ENCODE measurements at regions not wholly inside any gene's neighbourhood (a gene's known extent, or its start where the extent isn't known, plus 50 kb on each side); places are given as distances from the start of the nearest gene placed in this dataset.
"Not testable (repeated sequence)": the region's sequence is repeated elsewhere in the genome, so short reads cannot be mapped to it uniquely, and the experiment has no call there.

DNA sequence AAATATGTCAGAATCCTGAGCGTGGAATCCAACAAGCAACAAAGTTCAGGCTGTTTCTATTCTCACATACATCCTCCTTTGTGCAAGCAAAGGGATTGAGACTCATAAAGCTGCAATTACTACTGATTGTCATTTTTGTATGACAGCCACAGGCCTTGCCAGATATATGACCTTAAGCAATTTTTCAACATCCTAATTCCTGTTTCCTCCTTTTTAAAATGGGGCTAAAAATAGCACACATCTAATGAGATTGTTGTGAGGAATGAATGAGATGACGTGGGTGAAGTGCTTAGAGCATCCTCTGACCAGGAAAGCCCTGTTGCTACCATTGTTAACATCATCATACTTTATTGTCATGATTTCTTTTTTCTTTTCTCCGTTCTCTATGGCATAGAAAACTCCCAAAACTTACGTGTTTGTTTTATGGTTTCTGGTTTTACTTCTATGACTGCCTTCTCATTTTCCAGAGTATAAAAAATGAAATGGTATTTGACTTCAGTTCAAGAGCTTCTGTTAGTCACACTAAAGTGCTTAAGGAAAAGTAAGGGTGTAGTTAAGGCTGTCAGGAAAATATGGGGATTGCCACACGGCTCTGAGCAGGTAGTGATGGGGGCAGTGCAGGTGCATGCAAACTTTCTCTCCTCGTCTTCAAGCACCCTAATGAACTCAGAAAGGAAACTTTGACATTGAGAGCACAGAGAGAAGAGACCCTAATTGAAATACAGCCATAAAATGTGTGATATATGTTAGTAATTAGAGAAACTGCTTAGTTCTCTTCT lies 590.6 kb upstream of the NETO1 start:
- no peak for DNase-seq (ENCODE audit: low read depth, low spot score)

DNA sequence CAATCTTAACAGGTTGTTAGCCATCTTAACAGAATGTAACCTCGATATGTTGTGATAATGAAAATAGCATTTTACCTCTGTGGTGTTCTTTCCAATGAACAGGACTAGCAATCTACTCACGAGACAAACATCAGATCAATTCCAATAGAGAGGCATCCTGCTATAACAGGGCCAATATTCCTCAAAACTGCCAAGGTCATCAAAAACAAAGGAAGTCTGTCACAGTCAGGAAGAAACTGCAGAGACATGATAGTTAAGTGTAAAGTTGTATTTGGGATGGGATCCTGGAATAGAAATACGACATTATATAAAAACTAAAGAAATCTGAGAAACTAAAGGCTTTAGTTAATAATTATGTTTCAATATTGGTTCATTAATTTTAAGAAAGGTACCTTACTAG lies 588.9 kb upstream of the NETO1 start:
- DNase-seq (ENCODE audit: low read depth, low spot score), result no peak

DNA sequence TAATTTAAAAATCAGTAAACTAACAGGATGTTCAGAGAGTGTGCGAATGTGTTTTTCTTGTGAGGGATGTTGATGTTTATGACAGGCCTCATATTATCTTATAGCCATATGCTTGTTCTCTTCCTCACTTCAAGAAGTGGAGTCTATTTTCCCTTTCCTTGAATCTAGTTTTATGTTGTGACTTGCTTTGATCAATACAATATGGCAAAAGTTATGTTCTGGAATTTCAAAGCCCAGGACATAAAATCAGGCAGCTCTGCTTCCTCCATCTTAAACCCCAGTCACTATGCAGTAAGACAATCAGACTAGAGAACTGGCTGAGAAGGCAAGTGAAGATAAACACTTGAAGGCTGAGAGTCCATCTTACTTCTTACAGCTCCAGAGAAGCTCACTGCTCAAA lies 585.1 kb upstream of the NETO1 start:
- no peak for DNase-seq (ENCODE audit: low read depth, low spot score)

DNA sequence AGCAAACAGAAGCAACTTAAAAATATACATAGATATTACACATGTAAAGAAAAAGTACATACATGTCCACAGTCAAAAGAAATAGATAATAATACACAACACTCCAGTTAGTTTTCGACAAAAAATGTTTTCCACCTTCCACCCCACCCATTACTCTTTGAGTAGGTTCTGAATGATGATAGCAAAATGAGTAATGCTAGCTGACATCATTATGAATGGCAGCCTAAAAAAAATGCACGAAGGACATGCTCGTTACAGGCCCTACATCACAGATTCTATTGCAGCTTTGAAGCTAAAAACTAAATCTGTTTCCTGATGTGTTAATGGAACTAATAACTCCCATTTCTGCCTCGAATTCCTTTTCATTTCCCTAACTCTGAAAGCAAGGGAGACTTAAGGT lies 578.7 kb upstream of the NETO1 start:
- no peak for DNase-seq (ENCODE audit: low read depth, low spot score)

DNA sequence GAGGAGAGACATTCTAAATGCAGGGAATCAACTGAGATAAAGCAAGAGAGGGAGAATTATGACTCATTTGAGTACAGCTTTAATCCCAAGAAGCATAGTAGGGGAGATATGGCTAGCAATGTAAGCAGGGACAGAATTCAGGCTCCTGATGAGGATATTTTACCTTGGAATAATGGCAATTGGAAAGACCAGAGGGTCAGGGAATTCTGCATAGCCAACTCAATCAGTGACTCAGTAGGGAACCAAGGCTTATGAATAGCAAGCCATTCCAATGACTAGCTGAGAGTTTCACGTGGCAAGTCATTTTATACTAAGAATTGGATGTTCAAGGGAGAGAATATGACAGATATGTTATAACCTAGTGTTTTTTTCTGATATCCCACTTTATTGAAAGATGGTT lies 563.8 kb upstream of the NETO1 start:
- DNase-seq (ENCODE audit: low read depth, low spot score), result no peak

DNA sequence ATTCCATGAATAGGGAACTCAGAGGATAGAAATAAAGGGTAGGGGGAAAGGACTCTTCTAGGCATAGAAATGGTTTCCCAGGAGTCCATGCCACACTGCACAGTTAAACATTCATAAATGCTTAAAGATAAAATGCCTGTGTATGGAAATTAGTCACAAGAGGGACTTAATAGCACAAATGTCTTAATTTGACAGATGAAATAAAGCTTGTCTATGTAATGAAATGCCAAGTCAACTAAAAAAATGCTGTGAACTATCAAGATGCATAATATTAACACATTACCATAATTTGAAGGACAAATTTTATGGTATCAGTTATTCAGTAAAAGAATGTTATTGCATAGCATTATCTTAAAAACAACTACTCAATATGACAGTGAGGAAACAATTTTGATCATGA lies 553.2 kb upstream of the NETO1 start:
- no peak for DNase-seq (ENCODE audit: low read depth, low spot score)

DNA sequence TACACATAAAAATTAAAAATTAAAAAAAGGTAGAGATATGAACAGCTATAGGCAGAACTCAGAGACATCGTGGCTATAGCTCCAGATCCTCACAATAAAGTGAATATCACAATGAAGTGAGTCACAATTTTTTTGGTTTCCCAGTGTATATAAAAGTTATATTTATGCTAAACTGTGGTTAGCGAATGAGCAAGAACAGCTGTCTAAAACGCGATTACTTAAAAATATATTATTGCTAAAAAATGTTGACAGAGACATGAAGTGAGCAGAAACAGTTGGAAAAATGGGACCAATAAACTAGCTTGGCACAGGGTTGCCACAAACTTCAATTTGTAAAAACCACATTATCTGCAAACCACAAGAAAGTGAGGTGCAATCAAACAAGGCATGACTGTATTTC lies 551.7 kb upstream of the NETO1 start:
- no peak for DNase-seq (ENCODE audit: low read depth, low spot score)

DNA sequence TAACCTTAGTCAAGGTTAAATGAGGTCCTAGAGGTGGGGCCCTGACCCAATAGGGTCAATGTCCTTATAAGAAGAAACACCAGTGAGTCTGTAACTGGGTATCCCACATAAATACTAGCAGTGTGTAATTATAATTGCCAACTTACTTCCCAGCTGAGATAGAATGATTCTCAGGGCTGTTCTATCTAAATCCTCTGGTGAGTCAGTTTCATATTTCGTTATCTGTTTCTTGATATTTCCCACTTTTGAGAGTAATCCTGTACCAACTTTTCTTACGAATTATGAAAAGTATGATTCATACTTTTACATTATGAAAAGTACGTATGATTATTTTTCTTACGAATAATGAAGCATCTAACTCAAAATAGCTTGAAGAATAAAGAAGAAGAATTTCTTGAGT lies 546.8 kb upstream of the NETO1 start:
- no peak for DNase-seq (ENCODE audit: low read depth, low spot score)

DNA sequence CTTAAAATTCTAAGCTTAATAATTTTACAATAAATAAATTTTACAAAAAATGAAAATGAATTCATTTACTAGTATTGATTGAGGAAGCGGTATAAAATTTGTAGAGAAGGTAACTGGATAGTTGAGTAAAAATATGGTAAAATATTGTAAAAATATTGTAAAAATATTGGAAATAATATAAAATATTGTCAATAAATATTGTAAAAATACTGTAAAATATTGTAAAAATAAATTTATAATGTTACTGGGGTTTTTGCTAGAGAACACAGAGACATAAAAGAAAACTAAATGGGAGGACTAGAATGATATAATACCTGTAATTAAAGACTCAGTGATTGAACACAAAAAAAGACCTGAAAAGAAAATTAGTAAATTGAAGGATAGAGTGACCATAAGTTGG lies 546.3 kb upstream of the NETO1 start:
- no peak for DNase-seq (ENCODE audit: low read depth, low spot score)

DNA sequence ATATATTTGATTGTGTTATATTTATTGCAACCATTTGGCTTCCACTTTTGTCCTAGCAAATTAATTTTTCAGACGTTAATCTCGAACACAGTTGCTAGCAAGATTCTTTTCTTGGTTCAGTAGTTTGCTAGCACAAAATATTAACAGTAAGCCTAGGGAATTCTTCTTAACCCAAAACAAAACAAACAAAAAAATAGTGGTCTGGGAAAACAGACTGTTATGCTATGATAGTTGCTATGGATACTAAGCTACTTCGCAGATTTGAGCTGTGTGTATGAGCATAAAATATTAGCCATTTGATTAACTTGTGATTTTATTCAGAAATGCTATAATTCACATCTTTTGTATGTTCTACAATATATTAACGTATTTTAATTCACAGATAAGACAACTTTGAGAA lies 541.5 kb upstream of the NETO1 start:
- no peak for DNase-seq (ENCODE audit: low read depth, low spot score)

DNA sequence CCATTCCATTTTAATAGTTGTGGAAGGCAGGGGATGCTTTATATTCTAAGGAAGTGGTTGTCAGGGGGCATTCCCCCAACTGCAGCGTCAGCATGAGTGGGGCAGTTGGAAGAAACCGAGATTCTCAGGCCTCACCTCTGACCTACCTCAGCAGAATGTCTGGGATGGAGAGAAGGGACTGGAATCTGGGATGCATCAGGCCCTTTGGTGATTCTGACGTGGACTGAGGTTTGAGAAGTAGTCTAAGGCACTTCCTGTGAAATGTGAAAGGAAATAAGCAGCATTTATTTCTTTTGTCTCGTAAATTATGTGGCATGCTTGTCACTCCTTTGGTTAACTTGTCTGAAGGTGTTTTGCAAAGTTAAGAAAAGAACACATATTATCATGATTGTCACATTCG lies 540.7 kb upstream of the NETO1 start:
- no peak for DNase-seq (ENCODE audit: low read depth, low spot score)

DNA sequence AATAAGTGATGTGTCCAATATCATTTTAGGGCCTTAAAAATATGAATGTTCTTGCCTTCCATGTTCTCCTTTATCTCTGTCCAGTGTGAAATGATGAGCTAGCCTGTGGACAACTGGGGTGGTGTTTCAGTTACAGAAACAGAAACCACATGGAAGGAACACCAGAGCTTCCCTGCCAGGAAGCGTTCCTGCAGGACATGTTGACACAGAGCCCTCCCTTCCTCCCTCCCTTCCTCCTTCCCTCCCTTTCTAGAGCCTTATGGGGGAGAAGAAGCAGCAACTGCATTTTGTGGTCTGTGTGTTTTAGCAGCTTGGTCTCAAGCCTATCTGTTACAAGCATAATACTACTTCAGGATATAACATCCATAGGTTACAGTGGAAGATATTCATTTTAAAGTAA lies 539.7 kb upstream of the NETO1 start:
- DNase-seq (ENCODE audit: low read depth, low spot score), result peak; percentile 60

DNA sequence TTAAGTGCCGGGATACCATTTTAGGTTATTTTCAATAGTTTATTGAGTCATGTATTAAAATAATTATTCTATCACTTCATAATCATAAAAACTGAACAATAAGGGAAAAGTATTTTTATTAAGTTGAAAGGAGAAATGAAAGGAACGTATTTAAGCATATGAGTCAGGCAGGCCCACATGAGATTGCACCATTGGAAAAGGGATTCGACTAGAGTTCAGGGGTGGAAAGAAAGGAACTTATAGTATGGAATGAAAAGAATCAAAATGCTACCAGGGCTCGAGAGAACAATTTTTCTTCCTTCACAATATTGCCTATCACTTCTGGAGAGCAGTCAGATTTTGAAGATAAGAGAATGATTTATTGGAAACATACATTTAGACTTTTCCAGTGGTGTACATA lies 516.5 kb upstream of the NETO1 start:
- DNase-seq (ENCODE audit: low read depth, low spot score), result no peak

DNA sequence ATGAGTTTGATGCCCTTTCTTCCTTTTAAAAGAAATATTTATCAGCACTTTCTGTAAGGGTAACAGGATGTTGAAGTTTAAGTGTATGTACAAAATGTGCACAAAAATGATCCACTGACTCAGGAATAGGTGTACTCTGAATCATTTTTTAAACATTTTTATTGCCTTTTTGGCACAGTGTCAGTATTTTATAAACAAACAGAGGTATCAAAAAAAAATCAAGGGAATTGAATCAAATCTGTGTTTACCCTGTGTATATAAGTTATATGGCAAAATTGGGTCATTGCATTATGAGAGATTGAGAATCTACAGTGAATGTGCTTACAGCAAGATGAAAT lies 513.9 kb upstream of the NETO1 start:
- DNase-seq (ENCODE audit: low read depth, low spot score), result no peak

DNA sequence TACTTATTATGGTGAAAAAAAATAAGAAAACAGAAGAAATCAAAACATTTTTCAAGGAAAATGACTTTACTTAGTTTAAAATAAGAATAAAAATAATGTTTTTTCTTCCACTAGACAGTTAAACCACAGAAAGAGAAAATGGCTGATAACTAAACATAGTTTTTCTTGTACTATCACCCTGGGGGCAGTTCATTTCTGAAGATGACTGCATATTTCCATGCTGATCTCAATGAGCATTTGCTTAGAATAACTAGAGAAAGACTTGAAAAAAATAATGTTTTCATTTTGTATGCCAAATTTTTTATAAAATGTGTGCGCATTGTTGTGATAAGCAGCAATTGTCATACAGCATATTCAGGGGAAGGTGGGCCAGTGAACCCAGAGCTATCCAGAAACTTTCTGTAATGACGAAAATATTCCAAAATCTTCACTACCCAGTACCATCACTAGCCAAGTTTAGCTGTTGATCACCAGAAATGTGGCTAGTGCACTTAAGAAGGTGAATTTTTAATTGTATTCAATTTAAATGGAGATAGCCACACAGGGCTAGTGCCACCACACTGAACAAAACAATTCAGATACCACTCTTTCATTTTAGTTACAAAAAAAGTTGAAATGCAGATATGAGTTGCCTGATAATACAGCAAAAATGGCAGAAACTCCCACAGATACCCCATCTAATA lies 513.4 kb upstream of the NETO1 start:
- DNase-seq (ENCODE audit: low read depth, low spot score), result no peak

DNA sequence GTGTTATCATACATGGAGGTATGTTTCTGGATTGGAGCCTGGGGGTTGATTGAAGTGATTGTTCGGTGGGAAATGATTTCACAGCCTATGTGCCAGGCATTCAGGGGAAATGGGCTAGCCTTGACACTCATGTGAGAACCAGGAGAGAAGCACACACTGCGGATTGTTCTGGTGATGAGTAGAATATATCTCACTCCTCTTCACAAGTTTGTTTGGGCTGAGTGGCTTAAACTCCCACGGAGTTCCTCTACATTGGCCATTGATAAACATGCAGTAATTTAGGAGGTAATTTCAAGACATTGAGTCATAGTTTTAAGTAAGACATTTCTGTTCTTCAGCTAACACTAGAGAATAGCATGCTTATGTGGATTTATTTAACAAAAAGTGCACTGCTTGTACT lies 498.9 kb upstream of the NETO1 start:
- no peak for DNase-seq (ENCODE audit: low read depth, low spot score)

DNA sequence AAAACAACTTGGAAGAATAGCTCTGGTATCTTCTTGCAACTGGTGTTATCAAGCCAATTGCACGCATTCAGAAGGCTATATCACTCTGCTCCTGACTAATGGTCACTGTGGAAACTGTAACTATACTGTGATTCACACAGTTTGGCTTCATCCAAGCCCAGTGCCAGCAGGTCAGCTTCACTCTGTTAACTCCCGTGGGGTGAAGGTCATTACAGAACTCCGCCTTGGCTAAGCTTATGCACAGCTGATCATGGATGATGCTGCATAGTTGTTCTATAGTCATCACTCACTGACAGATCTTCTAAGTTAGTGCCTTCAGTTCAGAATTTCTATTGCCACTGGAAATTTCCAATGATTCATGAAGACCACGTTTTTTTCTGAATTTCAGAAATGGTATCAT lies 497.2 kb upstream of the NETO1 start:
- DNase-seq (ENCODE audit: low read depth, low spot score), result no peak

DNA sequence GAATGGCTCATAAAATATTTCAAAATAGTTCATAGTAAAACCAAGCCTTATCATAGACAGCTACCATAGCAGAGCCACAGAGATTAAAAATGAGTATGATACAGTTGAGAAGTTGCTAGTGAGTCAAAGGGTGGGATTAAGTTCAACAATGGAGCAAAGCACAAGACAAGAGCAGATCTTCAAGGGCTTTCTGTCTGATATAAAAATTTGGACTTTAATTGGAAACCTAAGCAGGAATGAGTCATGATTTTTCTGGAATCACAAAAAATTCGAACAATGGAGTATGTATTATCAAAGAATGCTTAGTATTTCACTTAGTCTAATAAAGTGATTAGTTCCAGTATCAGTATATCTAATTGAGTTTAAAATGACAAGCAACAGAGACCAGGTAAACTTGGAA lies 487.3 kb upstream of the NETO1 start:
- no peak for DNase-seq (ENCODE audit: low read depth, low spot score)

DNA sequence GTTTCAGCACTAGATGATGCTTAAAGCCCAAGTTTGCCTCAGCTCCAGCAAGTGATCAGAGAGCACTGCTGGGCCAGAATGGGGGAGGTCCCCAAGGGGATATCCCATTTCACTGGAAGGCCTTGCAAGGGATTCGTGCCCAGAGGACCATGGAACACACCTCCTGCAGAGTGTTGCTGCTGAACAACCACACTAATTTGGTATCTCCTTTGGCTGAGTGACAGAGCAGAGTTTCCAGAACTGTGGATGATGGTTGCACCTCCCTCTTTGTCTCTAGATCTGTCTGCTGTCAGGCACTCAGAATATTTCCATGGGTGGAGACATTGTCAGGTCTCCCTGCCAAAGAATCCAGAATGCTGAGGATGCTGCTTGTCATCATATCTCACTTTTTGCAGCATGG lies 484.8 kb upstream of the NETO1 start:
- peak; percentile 29 for DNase-seq (ENCODE audit: low read depth, low spot score)

DNA sequence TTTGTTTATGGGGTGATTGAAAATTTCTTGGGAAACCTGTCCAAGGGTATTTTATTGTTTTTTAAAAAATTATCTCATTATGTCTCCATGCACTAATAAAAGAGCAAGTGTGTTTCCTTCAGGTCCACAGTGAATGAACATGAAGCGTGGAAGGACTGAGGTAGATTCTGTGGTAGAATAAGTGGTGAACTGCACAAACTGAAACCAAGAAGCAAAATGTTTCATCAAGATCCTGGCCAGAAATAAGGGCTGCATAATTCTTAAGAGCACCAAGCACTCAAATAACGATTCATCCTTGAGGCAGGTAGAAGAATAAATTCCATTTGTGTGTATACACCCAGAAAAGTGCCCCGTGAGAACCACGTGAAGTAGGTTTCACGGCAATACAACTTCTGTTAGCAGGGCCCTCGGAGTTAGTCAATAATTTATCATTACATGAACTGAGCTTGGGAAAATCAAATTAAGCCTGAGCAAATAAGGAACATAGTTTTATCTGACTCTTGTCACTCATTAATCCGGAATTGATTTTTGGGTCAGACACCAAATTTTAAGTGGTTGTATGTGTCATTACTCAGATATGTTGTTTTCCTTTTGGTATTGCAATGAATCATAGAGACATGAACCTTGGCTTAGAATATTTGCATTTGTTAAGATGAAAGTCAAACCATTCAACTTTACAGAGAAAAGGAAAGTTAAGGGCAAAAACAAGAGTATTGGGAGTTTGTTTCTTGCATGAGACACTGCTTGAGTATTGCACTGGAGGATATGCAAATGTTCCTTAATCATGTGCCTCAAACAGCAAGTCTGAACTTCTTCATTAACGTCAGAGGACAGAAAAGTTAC lies 472.6 kb upstream of the NETO1 start:
- DNase-seq (ENCODE audit: low read depth, low spot score), result no peak

DNA sequence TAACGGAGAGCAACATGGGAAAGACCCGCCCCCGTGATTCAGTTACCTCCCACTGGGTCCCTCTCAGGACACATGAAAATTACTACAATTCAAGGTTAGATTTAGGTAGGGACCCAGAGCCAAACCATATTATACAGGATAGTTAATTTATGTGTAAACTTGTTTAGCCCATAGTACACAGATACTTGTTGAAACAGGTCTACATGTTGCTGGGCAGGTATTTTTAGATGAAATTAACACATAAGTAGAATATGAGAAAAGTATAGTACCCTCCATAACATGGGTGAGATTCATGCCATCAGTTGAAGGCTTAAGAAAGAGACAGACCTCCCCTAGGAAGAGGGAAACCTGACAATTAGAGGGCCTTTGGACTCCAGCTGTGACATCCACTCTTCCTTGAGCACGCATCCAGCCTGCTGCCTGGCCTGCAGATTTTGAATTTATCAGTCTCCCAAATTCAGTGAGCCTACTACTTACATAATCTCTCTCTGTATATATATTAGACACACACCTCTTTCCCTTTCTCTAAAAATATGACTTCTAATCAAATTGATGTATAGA lies 463.5 kb upstream of the NETO1 start:
- no peak for DNase-seq (ENCODE audit: low read depth, low spot score)

DNA sequence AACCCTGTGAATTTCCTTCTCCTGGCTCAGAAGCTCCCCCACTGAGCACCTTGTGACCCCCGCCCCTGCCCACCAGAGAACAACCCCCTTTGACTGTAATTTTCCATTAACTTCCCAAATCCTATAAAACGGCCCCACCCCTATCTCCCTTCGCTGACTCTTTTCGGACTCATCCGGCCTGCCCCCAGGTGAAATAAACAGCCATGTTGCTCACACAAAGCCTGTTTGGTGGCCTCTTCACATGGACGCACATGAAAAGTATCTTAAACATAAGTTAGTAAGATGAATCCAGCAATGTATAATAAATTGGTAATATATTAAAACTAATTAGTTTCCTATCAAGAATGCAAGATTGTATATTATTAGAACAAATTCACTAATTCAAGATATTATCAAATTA lies 462.3 kb upstream of the NETO1 start:
- DNase-seq (ENCODE audit: low read depth, low spot score), result not testable (repeated sequence)

Data from brain pericyte (primary cell).